ENCODE measurements at regions not wholly inside any gene's neighbourhood (a gene's known extent, or its start where the extent isn't known, plus 50 kb on each side); places are given as distances from the start of the nearest gene placed in this dataset.
"Not testable (repeated sequence)": the region's sequence is repeated elsewhere in the genome, so short reads cannot be mapped to it uniquely, and the experiment has no call there.

DNA sequence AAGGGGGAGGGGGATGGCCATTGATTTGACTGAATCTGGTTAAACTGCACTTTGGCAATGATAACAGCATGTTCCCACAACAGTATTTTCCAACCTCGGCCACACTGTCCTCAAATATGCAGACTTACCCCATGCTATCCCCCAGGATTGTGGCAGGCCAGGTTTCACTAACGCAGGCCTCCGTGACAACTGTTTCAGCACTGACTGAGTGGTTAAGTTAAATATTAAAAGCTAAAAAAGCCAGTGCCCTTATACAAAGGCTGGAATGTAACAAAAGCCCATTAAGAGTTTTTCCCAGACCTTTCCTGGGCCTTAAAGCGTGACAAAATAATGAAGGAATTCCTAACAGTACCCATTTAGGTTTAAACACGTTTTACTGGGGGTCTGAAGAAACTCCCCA, 202.9 kb downstream of the USP25 start:
- DNase-seq = no peak

DNA sequence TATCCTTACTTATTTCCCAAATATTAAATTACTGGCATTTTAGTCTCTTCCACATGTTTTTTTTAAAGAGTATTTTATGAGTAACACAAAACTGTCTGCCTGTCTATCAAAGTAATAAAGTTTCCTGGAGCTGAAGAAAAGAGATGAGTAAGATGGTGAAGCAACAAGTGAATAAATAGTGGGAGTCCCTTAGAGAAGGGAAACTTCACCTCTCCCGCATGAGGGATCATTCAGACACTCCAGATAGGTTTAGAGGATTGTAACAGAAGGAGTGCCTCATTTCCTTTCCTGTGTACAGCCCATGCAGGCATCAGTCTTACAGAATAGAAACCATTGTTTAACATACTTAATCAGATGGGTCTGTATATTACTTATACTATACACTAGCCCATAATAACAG, 205.7 kb downstream of the USP25 start:
- DNase-seq = no peak

DNA sequence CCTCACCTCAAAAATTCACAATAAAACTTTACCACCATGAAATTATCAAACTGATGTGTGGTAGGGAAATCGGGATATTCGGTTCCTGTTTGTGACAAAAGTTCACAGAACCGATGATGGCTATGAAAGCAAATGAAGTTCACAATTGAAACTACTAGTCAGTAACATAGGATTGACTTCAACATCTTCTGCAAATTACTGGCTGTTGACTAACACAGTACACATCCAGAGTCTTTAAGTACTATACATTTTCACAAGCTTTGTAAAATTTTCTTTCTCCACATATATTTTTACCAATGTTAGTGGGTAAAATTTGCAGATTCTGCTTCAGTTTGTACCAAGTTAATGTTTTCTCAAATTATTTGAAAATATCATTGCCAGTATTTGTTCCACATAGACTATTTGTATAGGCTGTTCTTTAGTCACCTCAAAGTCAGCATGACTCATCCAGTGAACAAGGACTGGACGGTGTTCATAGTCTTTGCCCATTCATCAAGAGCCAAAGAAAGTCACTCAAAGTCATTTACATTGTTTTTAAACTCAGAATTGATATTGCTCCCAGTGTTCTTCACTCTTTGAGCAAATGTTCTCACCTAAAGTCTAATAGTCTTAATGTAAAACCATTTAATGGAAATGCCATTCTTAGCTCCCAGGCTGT, 213.4 kb downstream of the USP25 start:
- DNase-seq = no peak

DNA sequence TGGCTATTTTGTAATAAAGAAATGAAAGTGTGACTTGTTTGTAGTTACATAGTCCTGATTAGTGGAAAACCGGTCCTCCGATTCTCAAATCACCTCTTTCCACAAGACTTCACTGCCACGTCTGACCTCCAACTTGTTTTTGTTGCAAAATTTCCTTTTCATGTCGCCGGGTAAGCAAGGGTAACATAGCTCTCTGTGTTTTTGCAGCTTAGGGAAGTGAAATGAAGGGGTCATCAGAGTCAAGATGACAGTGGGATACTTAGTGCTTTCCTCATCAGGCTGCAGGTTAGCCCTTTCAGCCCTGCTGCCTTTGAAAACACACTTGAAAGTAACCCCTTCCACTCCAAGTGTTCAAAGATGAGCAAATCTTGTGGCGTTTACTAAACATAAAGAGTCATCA, 217.9 kb downstream of the USP25 start:
- DNase-seq = no peak

DNA sequence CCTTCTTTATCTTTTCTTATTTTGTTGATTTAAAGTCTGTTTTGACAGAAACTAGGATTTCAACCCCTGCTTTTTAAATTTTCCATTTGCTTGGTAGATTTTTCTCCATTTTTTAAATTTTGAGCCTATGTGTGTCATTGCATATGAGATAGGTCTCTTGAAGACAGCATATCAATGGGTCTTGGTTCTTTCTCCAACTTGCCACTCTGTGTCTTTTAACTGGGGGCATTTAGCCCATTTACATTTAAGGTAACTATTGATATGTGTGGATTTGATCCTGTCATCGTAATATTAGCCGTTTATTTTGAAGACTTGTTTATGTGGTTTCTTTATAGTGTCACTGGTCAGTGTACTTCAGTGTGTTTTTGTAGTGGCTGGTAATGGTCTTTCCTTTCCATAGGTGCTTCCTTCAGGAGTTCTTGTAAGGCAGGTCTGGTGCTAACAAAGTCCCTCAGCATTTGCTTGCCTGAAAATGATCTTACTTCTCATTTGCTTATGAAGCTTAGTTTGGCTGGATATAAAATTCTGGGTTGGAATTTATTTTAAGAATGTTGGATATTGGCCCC, 223.9 kb downstream of the USP25 start:
- no peak for DNase-seq

DNA sequence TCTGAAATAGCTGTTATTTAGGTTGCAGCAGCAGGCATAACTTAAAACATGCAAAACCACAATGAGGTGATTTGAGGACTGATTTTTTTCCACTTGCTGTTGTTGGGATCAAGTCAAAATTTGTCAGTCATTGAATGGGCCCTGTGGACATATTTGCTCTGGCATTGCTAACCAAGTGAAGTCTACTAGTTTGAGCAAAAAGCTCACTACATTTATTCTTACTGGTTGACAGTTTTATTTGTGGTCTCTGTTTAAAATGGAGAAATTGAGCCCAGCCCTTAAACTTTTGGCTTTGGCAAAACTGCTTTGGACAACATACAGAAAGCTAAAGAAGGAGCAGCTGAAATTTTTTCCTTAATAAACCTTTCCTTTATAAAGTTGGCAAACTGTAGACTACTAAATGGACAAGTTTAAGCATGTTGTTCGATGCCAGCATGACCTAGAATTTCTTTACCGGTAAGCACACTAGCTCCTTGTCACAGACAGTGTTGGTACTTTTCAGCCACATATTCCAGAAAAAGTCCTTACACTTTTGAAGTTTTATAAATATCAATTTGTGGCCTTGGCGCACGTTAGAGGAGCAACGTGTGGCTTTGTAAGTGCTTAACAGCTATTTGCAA, 234.6 kb downstream of the USP25 start:
- no peak for DNase-seq

DNA sequence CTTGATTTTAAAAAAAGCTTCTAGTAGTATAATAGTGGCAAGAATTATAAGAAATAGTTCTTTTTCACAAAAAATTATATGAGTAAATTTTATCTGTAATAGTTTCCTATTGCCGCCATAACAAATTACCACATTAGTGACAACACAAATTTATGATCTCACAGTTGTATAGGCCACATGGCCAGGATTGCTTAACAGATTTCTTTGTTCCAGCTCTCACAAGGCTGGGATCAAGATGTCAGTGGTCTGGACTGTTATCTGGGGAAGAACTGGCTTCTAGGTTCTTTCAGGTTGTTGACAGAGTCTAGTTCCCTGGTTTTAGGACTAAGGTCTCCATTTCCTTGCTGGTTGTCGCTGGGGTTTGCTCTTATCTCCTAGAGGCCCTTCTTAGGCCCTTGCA, 236.4 kb downstream of the USP25 start:
- no peak for DNase-seq

DNA sequence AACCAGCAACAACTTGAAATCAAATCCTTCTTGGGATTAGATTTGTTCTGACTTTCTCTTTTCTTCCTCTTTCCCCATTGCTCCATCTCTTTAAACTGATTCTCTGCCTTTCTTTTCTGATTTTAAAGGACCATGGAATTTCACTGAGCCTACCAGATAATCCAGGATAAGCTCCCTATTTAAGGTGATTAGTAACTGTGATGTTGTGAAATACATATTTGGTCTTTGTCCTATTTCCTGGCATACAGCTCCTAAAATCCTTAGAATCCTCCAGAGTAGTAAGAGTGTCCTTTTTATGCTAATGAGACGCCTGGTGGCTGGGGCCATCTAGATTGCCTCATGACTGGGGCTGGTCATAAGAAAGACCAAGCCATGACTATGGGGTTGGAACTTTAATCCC, 236.9 kb downstream of the USP25 start:
- DNase-seq = no peak

DNA sequence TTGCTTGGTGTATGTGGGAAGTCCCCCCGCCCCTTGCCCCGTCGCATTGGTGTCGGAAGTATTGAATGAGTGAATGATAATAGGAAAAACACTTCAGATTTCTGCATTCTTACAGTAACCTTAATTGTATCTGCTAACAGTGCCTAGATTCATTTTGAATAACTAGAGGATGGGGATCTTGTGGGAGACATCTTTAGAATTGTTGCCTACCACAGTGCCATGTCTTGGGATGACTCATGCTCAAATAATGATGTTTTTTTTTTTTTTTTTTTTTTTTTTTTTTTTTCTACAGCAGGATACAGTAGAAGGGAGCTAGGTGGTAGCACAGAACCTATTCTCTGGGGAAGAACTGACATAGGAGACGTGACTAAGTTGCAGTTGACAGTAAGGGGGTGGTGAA, 237.9 kb downstream of the USP25 start:
- DNase-seq = no peak

DNA sequence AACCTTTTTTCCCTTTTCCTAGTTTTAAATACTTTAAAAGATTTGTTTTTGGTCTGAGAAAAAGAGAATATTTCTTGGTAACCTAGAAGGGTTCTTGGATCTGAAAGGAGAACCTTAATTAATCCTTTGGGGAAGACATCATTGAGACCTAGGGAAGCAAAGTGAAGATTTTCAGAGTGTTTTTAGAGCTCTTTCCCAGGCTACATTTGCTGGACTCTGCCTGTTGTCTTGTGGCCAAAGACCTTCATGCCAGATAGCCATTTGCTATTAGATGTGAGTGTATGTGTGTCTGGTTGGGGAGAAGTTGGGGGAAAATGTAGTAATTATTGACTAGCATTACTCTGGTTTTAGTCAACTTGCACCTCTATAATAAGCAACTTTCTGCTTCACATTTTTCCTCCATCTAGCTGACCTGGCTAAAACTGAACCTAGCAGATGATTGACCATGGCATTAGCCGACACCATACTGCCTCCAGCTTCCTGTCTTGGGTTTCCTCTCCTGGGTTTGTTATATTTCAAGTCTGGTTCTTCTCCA, 239.1 kb downstream of the USP25 start:
- no peak for DNase-seq

DNA sequence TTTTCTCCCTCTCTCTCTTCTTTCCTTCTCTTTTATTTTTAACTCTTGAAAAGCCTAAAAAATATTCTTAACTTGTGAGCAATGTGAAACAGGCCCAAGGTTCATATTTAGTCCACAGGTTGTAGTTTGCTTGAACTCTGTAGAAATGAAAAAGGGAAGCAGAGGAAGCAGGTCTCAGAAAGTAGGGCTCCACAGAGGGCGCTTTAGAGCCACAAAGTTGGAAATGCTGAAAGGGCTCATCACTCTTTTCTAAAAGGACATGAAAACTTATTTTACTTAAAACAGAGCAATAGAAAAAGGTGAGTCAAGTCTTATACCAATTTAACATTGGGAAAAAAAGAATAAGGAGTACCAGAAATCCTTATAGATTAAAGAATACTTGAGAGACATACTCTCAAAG, 247.0 kb downstream of the USP25 start:
- no peak for DNase-seq

DNA sequence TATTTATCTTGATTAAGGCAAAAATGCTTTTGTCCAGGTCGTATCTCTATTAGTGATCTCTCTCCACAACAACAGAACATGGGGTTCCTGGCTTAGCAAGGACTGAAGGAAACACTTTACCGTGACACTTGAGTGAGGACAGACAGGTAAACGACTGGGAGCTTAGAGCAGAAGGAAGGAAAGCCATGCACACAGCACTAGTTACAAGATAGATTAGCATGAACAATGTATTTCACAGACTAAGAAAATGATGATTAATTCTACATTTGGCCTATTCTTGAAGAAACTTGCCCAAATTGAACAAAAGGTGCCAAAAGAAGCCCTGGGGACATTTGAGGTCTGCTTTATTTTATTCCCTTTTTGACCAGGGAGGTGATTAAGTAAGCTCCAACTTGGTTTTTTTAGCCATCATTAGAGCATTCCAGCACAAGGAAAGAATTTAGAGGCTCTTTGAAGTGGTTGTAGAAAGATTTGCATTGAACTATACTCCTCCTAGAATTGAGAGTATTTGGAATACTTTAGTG, 248.5 kb downstream of the USP25 start:
- no peak for DNase-seq

DNA sequence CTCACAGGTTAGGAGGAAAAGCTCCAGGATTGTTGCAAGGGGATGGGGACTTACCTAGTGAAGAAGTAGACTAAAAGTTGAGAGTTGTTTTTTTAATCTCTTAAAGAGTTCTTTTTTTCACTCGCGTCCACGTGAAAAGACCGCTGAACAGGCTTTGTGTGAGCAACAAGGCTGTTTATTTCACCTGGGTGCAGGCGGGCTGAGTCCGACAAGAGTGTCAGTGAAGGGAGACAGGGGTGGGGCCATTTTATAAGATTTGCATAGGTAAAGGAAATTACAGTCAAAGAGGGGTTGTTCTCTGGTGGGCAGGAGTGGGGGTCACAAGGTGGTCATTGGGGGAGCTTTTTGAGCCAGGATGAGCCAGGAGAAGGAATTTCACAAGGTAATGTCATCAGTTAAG, 249.7 kb downstream of the USP25 start:
- DNase-seq = not testable (repeated sequence)

DNA sequence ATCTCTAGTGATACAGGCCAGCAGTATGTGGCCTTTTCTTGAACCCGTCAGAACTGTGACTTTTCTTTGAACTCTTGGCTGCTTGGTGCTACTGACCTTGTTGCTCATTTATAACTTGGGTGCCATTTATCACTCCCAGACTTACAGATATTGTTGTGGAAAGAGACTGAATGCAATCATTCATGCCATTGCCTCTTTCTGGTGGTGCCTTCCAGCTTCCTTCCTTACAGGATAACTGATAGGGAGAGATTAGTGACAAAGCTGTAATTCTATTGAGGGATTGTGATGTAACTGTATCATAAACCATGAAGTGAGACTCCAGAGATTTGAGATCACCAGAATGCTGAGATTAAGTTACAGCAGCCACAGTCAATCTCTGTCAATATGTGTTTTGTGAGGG, 256.5 kb downstream of the USP25 start:
- no peak for DNase-seq

DNA sequence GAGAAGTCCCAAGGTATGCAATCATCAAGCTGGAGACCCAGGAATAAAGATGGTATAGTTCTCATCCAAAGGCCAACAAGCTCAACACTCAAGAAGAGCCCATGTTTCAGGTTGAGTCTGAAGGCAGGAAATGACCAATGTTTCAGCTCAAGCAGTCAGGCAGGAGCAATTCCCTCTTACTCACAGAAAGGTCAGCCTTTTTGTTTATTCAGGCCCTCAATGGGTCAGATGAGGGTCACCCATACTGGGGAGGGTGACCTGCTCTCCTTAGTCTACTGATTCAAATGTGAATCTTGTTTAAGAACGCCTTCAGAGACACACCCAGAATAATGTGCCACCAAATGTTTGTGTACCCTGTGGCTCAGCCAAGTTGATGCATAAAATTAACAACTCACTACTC, 262.4 kb downstream of the USP25 start:
- no peak for DNase-seq

DNA sequence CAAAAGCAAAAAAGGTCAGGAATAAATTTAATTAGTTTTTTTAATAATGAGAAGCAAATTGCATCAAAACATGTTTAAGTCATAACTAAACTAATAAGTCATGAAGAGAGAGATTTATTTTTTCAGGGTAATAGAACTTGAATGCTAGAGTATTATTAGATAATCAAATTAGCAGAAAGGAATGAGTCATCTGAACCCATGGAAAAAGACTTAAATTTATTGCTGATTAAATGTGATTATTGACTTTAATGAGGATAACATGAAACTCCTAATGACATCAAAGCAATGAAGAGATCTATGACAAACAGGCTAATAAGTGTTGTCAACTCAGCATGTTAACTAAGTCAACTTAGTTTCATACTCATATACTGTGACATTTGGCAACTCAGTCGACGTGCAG, 264.2 kb downstream of the USP25 start:
- DNase-seq = no peak

DNA sequence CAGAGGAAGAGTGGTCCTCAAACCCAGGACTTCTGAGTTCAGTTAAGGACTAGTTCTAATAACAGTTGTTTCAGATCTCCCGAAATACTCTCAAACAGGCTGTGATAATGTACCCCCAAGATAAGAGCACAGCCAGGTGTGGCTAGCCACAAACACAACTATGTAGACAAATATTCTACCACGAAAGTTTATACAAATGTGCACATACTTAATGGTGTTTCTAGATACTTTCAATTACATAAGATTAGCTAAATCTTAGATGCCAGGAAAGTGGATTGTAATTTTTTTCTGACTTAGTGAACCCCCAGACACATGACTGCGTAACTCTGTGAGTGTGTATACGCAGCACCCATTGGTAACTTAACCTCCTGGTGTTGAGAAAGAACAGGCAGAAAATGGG, 270.0 kb downstream of the USP25 start:
- DNase-seq = no peak

DNA sequence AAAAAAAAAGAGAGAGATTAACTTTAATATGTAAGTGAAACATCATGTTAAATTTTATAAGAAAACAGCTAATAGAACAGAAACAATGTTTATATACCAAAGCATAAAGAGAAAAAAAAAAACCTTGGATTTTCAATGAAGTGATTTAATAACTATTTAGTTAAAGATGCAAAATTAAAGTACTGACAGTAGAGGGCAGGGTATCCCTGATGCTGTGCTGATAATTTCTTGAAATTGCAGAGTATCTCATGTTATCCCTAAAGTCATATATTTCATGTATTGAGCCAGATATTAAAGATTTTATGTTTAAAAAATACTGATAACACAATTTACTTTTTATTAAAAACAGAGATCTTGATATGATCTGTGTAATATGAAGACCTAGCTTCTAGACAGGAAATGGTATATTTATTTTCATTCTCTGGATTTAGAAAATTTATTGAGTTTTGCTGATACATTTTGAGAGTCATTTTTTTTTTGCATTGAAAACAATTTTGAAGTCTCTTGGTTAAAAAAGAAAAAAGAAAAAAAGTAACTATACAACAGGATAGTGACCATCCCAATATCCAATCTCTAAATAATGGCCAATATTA, 273.2 kb downstream of the USP25 start:
- DNase-seq = no peak

DNA sequence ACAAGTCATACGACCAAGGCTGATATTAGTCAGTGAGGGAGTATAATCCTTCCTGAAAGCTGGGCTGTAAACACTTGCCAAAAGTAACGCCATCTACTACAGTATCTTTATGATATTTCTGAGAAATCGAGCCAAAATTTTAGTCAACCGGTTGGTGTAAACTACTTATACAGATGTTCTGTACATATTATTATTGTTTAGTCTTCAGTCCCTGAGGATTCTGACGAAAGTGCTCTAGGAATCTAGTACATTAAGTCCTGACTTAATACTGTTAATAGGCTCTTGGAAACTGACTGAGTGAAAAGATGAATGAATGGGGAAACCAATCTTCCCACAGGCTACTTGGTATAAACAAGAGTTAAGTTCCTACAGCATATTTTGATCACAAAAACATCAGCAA, 274.3 kb downstream of the USP25 start:
- no peak for DNase-seq

DNA sequence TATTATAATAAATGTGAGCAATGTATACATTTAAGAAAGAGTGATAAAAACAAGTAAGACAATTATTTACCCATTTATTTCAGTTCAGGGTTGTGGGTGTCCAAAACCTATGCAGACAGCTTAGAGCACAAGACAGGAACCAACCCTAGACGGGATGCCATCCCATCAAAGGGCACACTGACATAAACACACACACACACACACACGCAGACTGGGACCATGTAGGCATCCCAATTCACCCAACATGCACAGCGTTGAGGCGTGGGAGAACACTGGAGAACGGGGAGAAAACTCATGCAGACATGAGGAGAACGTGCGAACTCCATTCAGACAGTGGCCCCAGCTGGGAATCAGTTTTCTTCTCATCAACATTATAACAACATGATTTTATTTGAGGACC, 274.7 kb downstream of the USP25 start:
- no peak for DNase-seq

DNA sequence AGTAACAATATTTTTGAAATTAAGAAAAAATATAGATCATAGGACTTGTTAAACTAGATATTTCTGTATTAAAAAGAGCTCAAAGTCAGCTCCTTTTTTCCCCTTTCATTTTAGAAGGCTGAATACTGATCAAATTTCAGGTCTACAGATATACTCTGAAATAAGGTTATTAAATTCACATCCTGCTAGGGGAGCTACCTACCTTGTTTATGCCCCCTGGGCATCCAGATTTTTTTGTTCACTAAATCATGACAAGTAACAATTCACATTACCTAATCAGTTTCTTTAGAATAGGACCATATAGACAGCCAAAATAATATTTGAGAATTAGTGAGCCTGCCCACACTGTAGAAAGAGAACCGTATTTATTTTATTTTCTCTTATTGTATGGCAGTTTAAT, 276.2 kb downstream of the USP25 start:
- no peak for DNase-seq

DNA sequence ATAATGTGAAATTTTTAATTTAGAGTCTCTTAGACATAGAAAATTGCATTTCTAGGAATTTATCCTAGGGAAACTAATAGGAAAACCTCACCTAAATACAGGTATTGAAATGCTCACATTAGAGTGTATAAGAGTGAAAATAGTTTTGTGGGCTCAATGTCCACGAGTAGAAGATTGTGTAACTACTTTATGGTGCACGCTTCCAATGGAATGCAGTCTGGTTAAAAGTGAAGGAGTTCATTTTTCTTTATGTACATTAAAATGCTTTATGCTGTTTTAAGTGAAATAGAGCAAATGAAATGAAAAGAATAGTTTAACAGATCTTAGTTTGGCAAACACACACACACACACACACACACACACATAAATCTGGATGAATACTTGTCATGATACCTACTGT, 278.2 kb downstream of the USP25 start:
- no peak for DNase-seq

DNA sequence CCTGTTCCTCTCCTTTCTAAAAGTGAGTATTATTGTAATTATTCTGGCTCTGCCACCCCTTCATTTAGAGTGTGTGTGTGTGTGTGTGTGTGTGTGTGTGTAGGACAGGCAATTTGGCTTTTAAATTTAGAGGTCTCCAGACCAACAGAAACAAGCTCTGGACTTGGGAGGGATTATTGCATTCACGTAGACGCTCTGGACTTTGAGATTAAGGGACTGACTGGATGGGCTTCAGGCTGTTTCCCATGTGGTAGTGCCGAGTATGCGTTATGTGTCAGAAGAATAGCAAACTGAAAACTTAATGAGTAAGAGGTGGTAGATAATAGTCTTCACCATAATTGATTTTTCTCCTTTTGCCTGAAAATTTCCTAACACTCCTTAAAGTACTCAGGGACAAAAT, 281.9 kb downstream of the USP25 start:
- DNase-seq = no peak

DNA sequence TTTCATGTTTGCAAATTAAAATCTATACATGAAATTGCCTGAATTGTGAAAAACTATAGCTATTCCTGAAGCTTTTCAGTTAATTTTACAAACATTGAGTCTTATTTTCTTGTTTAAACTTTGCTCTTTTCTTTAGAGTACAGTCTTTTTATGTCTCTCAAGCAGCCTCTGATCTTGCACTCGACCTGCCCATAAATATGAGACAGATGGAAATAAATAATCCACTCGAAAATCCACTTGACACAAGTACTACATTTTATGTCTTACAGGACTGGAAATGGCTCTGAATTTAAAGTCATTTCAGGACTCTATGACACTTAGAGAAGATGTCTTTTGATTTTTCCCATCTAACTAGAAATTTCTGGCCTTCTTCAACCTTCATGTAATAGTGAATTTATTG, 283.8 kb downstream of the USP25 start:
- no peak for DNase-seq
